Peyer's patch (tissue), 4 donors: ENCODE measurements at regions not wholly inside any gene's neighbourhood (a gene's known extent, or its start where the extent isn't known, plus 50 kb on each side); places are given as distances from the start of the nearest gene placed in this dataset.

Experiments
- CTCF ChIP-seq, 6 experiments: fragments of 450-650 bp in 4 of 6; fragments of 200-600 bp in 2 of 6; sonication (generic) in 1 of 6; IDR thresholded peaks; one replicate each; pipeline ENCODE4 v1.5.1; 2017 to 2019; ENCODE audit warnings: antibody characterized with exemption in 6 of 6, mild to moderate bottlenecking in 3 of 6, moderate library complexity in 1 of 6
- POLR2A ChIP-seq, 2 donors: fragments of 450-650 bp; IDR thresholded peaks; one replicate each; pipeline ENCODE4 v1.5.1; 2017; ENCODE audit warnings: antibody characterized with exemption in 2 of 2, mild to moderate bottlenecking in 2 of 2, moderate library complexity in 2 of 2

- TF ChIP-seq CTCF (IDR thresholded peaks at IDR 0.05) (no peak), POLR2A (IDR thresholded peaks at IDR 0.05) (no peak)
These were observed 291.3 kb downstream of the PDHA2 start for GRCh38 chr4:96131186-96131585.
